ENCODE measurements at regions not wholly inside any gene's neighbourhood (a gene's known extent, or its start where the extent isn't known, plus 50 kb on each side); places are given as distances from the start of the nearest gene placed in this dataset.

- 64 to 73% (median 68%) methylated on average over 3 of the region's 3 CpGs for WGBS, 5 donors
- no peak for DNase-seq
- Histone ChIP-seq H3K27me3 (replicated peaks in 1 of 7) (no peaks in the 10 kb centered on the region), H3K36me3 (no peaks in the 10 kb centered on the region), H3K4me1 (peaks cover 0 to 2% (median 0%) of the 10 kb centered on the region in 6 donors), H3K27ac (no peak overlapping the region), H3K4me3 (no peak overlapping the region), H3K9me3 (no peaks in the 10 kb centered on the region)
- intact Hi-C loops (cut with DNase I; ENCODE audit: low total_unique reads): no loop called here
- no peak for TF ChIP-seq POLR2AphosphoS5 (IDR thresholded peaks at IDR 0.05)
- no peak for TF ChIP-seq POLR2A (IDR thresholded peaks at IDR 0.05)
- TF ChIP-seq CTCF (IDR thresholded peaks at IDR 0.05 in 8 of 11, conservative IDR thresholded peaks at IDR 0.05 in 3 of 11): no peak
Measured at GRCh38 chr10:60490013-60490412, 100.3 kb upstream of the ANK3 start.

- H3K4me1 ChIP-seq: peaks cover 0 to 2% (median 0%) of the 10 kb centered on the region in 6 donors
- intact Hi-C loops (cut with DNase I; ENCODE audit: low total_unique reads): no loop called here
- no peaks in the 10 kb centered on the region for H3K36me3 ChIP-seq
- no peak overlapping the region for H3K4me3 ChIP-seq
- H3K9me3 ChIP-seq: no peaks in the 10 kb centered on the region
- DNase-seq: no peak
- TF ChIP-seq CTCF (IDR thresholded peaks at IDR 0.05 in 8 of 11, conservative IDR thresholded peaks at IDR 0.05 in 3 of 11) (no peak), POLR2AphosphoS5 (IDR thresholded peaks at IDR 0.05) (no peak), POLR2A (IDR thresholded peaks at IDR 0.05) (no peak)
- H3K27ac ChIP-seq: no peak overlapping the region
- 60 to 71% (median 67%) methylated on average over 1 of the region's 1 CpG for WGBS, 5 donors
- no peaks in the 10 kb centered on the region for H3K27me3 ChIP-seq (replicated peaks in 1 of 7)
Measured at GRCh38 chr10:60488111-60488669, 98.5 kb upstream of the ANK3 start.

GRCh38 chr10:60487543-60487942, 97.9 kb upstream of the ANK3 start:
- H3K36me3 ChIP-seq: no peaks in the 10 kb centered on the region
- H3K4me1 ChIP-seq: peaks cover 0 to 2% (median 0%) of the 10 kb centered on the region in 6 donors

GRCh38 chr10:60485025-60485424, 95.3 kb upstream of the ANK3 start:
- H3K4me1 ChIP-seq: no peaks in the 10 kb centered on the region
- no peaks in the 10 kb centered on the region for H3K27me3 ChIP-seq (replicated peaks in 1 of 7)
- DNase-seq: no peak
- no peaks in the 10 kb centered on the region for H3K9me3 ChIP-seq
- H3K36me3 ChIP-seq: no peaks in the 10 kb centered on the region
- 83 to 97% (median 93%) methylated on average over 5 of the region's 5 CpGs for WGBS, 5 donors
- H3K27ac ChIP-seq: no peak overlapping the region
- intact Hi-C loops (cut with DNase I; ENCODE audit: low total_unique reads): no loop called here
- no peak overlapping the region for H3K4me3 ChIP-seq
- no peak for TF ChIP-seq CTCF (IDR thresholded peaks at IDR 0.05 in 8 of 11, conservative IDR thresholded peaks at IDR 0.05 in 3 of 11)
- no peak for TF ChIP-seq POLR2A (IDR thresholded peaks at IDR 0.05)
- TF ChIP-seq POLR2AphosphoS5 (IDR thresholded peaks at IDR 0.05): no peak

More at GRCh38 chr10:60487543-60487942, 97.9 kb upstream of the ANK3 start:
- Histone ChIP-seq H3K4me3 (no peak overlapping the region), H3K9me3 (no peaks in the 10 kb centered on the region), H3K27me3 (replicated peaks in 1 of 7) (no peaks in the 10 kb centered on the region), H3K27ac (no peak overlapping the region)
- intact Hi-C loops (cut with DNase I; ENCODE audit: low total_unique reads): no loop called here
- 79 to 98% (median 94%) methylated on average over 9 of the region's 9 CpGs for WGBS, 5 donors
- no peak for TF ChIP-seq POLR2AphosphoS5 (IDR thresholded peaks at IDR 0.05)
- no peak for TF ChIP-seq POLR2A (IDR thresholded peaks at IDR 0.05)
- TF ChIP-seq CTCF (IDR thresholded peaks at IDR 0.05 in 8 of 11, conservative IDR thresholded peaks at IDR 0.05 in 3 of 11): no peak
- DNase-seq: no peak

Measured in spleen (tissue), 11 donors.